ENCODE measurements at regions not wholly inside any gene's neighbourhood (a gene's known extent, or its start where the extent isn't known, plus 50 kb on each side); places are given as distances from the start of the nearest gene placed in this dataset.

DNA sequence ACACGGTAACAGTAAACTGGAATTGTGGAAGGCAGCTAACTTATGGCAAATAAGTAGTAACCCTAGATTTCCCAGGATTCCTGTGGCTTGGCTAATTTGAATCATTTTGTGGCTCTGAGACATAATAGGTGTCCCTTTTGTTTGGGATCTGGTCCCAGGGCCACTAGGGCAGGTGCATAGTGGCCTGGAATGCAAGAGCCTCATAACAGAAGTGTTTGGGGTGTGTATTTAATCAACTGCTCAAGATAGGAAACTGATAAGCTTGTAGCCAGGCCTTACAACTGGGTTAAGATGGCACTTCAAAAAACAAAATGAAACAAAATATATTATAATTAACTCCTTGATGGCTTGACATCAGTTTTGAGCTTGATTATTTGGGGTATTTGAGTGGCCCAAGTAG, 541.8 kb downstream of the ETV1 start:
- TF ChIP-seq POLR2A (IDR thresholded peaks at IDR 0.05) = no peak
- TF ChIP-seq, protein P1, sequence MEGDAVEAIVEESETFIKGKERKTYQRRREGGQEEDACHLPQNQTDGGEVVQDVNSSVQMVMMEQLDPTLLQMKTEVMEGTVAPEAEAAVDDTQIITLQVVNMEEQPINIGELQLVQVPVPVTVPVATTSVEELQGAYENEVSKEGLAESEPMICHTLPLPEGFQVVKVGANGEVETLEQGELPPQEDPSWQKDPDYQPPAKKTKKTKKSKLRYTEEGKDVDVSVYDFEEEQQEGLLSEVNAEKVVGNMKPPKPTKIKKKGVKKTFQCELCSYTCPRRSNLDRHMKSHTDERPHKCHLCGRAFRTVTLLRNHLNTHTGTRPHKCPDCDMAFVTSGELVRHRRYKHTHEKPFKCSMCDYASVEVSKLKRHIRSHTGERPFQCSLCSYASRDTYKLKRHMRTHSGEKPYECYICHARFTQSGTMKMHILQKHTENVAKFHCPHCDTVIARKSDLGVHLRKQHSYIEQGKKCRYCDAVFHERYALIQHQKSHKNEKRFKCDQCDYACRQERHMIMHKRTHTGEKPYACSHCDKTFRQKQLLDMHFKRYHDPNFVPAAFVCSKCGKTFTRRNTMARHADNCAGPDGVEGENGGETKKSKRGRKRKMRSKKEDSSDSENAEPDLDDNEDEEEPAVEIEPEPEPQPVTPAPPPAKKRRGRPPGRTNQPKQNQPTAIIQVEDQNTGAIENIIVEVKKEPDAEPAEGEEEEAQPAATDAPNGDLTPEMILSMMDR (IDR thresholded peaks at IDR 0.05) = no peak
- TF ChIP-seq EP300 (IDR thresholded peaks at IDR 0.05) = no peak

Data from sigmoid colon (tissue), 4 donors.